NCI-H748 treated with DMSO at 0.1 percent for 48 hours (cell line): ENCODE measurements at regions not wholly inside any gene's neighbourhood (a gene's known extent, or its start where the extent isn't known, plus 50 kb on each side); places are given as distances from the start of the nearest gene placed in this dataset.
"Not testable (repeated sequence)": the region's sequence is repeated elsewhere in the genome, so short reads cannot be mapped to it uniquely, and the experiment has no call there.

Experiments used
- DNase-seq: peaks from one replicate; lab custom pipeline; 2025; lab: John Stamatoyannopoulos, UW

GRCh38 chr11:91158297-91158696 lies 935.4 kb upstream of the CHORDC1 start:
- DNase-seq = no peak

- DNase-seq = no peak
These were observed 933.2 kb upstream of the CHORDC1 start for GRCh38 chr11:91156041-91156440.

GRCh38 chr11:91147885-91148284 lies 925.0 kb upstream of the CHORDC1 start:
- DNase-seq = no peak

- no peak for DNase-seq
These were observed 918.8 kb upstream of the CHORDC1 start for GRCh38 chr11:91141655-91142054.

- DNase-seq = no peak
These were observed 913.8 kb upstream of the CHORDC1 start for GRCh38 chr11:91136631-91137030.

GRCh38 chr11:91133361-91133760 lies 910.5 kb upstream of the CHORDC1 start:
- DNase-seq = no peak

GRCh38 chr11:91129596-91129995 lies 906.7 kb upstream of the CHORDC1 start:
- no peak for DNase-seq

- no peak for DNase-seq
These were observed 901.5 kb upstream of the CHORDC1 start for GRCh38 chr11:91124363-91124762.

GRCh38 chr11:91115116-91115515 lies 892.3 kb upstream of the CHORDC1 start:
- DNase-seq = no peak

GRCh38 chr11:91104237-91104636 lies 881.4 kb upstream of the CHORDC1 start:
- DNase-seq = no peak

GRCh38 chr11:91100427-91100826 lies 877.6 kb upstream of the CHORDC1 start:
- DNase-seq = no peak

GRCh38 chr11:91097083-91097482 lies 874.2 kb upstream of the CHORDC1 start:
- DNase-seq = no peak

- DNase-seq = no peak
These were observed 870.3 kb upstream of the CHORDC1 start for GRCh38 chr11:91093141-91093540.

- no peak for DNase-seq
These were observed 868.7 kb upstream of the CHORDC1 start for GRCh38 chr11:91091563-91091962.

- no peak for DNase-seq
These were observed 863.2 kb upstream of the CHORDC1 start for GRCh38 chr11:91086028-91086427.

GRCh38 chr11:91082255-91082654 lies 859.4 kb upstream of the CHORDC1 start:
- no peak for DNase-seq

- no peak for DNase-seq
These were observed 858.7 kb upstream of the CHORDC1 start for GRCh38 chr11:91081440-91082043.

GRCh38 chr11:91078221-91078620 lies 855.4 kb upstream of the CHORDC1 start:
- no peak for DNase-seq

GRCh38 chr11:91075032-91075695 lies 852.3 kb upstream of the CHORDC1 start:
- no peak for DNase-seq

GRCh38 chr11:91067666-91068065 lies 844.8 kb upstream of the CHORDC1 start:
- no peak for DNase-seq

- DNase-seq = peak; percentile 34
These were observed 843.7 kb upstream of the CHORDC1 start for GRCh38 chr11:91066456-91067047.

- DNase-seq = not testable (repeated sequence)
These were observed 840.5 kb upstream of the CHORDC1 start for GRCh38 chr11:91063399-91063798.

GRCh38 chr11:91047882-91048281 lies 825.0 kb upstream of the CHORDC1 start:
- DNase-seq = no peak

- no peak for DNase-seq
These were observed 823.4 kb upstream of the CHORDC1 start for GRCh38 chr11:91046261-91046660.
